ENCODE measurements at regions not wholly inside any gene's neighbourhood (a gene's known extent, or its start where the extent isn't known, plus 50 kb on each side); places are given as distances from the start of the nearest gene placed in this dataset.

GRCh38 chr10:4307910-4308309, 518.1 kb upstream of the AKR1E2 start:
- no peaks in the 10 kb centered on the region for H3K79me2 ChIP-seq (ENCODE audit: low read length)
- BruUV-seq (replicated peaks) = no TSS peak
- H3K27ac ChIP-seq (ENCODE audit: low read length) = no peak overlapping the region
- CTCF ChIA-PET = no interaction called here
- no peak overlapping the region for H3K4me3 ChIP-seq (ENCODE audit: low read length)
- no peaks in the 10 kb centered on the region for H3F3A ChIP-seq (ENCODE audit: low read length, unreplicated experiment)
- POLR2A ChIA-PET (ENCODE audit: unreplicated experiment) = no interaction called here
- intact Hi-C loops (cut with micrococcal nuclease) = no loop called here
- no peaks in the 10 kb centered on the region for H3K36me3 ChIP-seq (ENCODE audit: low read depth, low read length)
- no peaks in the 10 kb centered on the region for H3K27me3 ChIP-seq (ENCODE audit: low read length)
- no peak overlapping the region for H3K4me2 ChIP-seq (ENCODE audit: low read length)
- H4K20me1 ChIP-seq (ENCODE audit: low read length) = no peaks in the 10 kb centered on the region
- no peaks in the 10 kb centered on the region for H3K4me1 ChIP-seq (ENCODE audit: insufficient read depth, low read length)
- no peak overlapping the region for H3K9ac ChIP-seq (ENCODE audit: low read length)
- no peaks in the 10 kb centered on the region for H3K9me3 ChIP-seq (ENCODE audit: low read length)
- H3K9me2 ChIP-seq (replicated peaks; ENCODE audit: low read length) = no peaks in the 10 kb centered on the region
- TF ChIP-seq CTCF (conservative IDR thresholded peaks at IDR 0.05; ENCODE audit: low read depth, low read length) (no peak), EZH2phosphoT487 (IDR thresholded peaks at IDR 0.05; ENCODE audit: borderline replicate concordance, low read length) (no peak), EZH2 (IDR thresholded peaks at IDR 0.05; ENCODE audit: low read length, unreplicated experiment) (no peak)
- ATAC-seq (no peak), DNase-seq (no peak)
- no peak overlapping the region for H2AFZ ChIP-seq (ENCODE audit: low read length)

GRCh38 chr10:4306871-4307270, 519.1 kb upstream of the AKR1E2 start:
- no peak for TF ChIP-seq EZH2 (IDR thresholded peaks at IDR 0.05; ENCODE audit: low read length, unreplicated experiment)
- no peak for TF ChIP-seq EZH2phosphoT487 (IDR thresholded peaks at IDR 0.05; ENCODE audit: borderline replicate concordance, low read length)
- TF ChIP-seq CTCF (conservative IDR thresholded peaks at IDR 0.05; ENCODE audit: low read depth, low read length) = no peak
- Histone ChIP-seq H3K27me3 (ENCODE audit: low read length) (no peaks in the 10 kb centered on the region), H3K79me2 (ENCODE audit: low read length) (no peaks in the 10 kb centered on the region), H3K4me3 (ENCODE audit: low read length) (no peak overlapping the region), H3F3A (ENCODE audit: low read length, unreplicated experiment) (no peaks in the 10 kb centered on the region), H3K27ac (ENCODE audit: low read length) (no peak overlapping the region), H3K9ac (ENCODE audit: low read length) (no peak overlapping the region), H3K9me3 (ENCODE audit: low read length) (no peaks in the 10 kb centered on the region), H3K36me3 (ENCODE audit: low read depth, low read length) (no peaks in the 10 kb centered on the region), H4K20me1 (ENCODE audit: low read length) (no peaks in the 10 kb centered on the region), H2AFZ (ENCODE audit: low read length) (no peak overlapping the region), H3K4me2 (ENCODE audit: low read length) (no peak overlapping the region), H3K9me2 (replicated peaks; ENCODE audit: low read length) (no peaks in the 10 kb centered on the region), H3K4me1 (ENCODE audit: insufficient read depth, low read length) (no peaks in the 10 kb centered on the region)
- intact Hi-C loops (cut with micrococcal nuclease) = no loop called here
- no TSS peak for BruUV-seq (replicated peaks)
- ChIA-PET CTCF (no interaction called here), POLR2A (ENCODE audit: unreplicated experiment) (no interaction called here)
- no peak for DNase-seq
- no peak for ATAC-seq

GRCh38 chr10:4303045-4303444, 518.0 kb upstream of the KLF6 start:
- H2AFZ ChIP-seq (ENCODE audit: low read length) = no peak overlapping the region
- DNase-seq = no peak
- H3K9me3 ChIP-seq (ENCODE audit: low read length) = no peaks in the 10 kb centered on the region
- H3K4me3 ChIP-seq (ENCODE audit: low read length) = no peak overlapping the region
- no peaks in the 10 kb centered on the region for H3K27me3 ChIP-seq (ENCODE audit: low read length)
- no peaks in the 10 kb centered on the region for H3K9me2 ChIP-seq (replicated peaks; ENCODE audit: low read length)
- ChIA-PET CTCF (no interaction called here), POLR2A (ENCODE audit: unreplicated experiment) (no interaction called here)
- no TSS peak for BruUV-seq (replicated peaks)
- H3K9ac ChIP-seq (ENCODE audit: low read length) = no peak overlapping the region
- ATAC-seq = no peak
- H3K4me1 ChIP-seq (ENCODE audit: insufficient read depth, low read length) = no peaks in the 10 kb centered on the region
- H3K27ac ChIP-seq (ENCODE audit: low read length) = no peak overlapping the region
- TF ChIP-seq EZH2phosphoT487 (IDR thresholded peaks at IDR 0.05; ENCODE audit: borderline replicate concordance, low read length) (no peak), EZH2 (IDR thresholded peaks at IDR 0.05; ENCODE audit: low read length, unreplicated experiment) (no peak), CTCF (conservative IDR thresholded peaks at IDR 0.05; ENCODE audit: low read depth, low read length) (no peak)
- H3K36me3 ChIP-seq (ENCODE audit: low read depth, low read length) = no peaks in the 10 kb centered on the region
- H3F3A ChIP-seq (ENCODE audit: low read length, unreplicated experiment) = no peaks in the 10 kb centered on the region
- intact Hi-C loops (cut with micrococcal nuclease) = no loop called here
- no peak overlapping the region for H3K4me2 ChIP-seq (ENCODE audit: low read length)
- no peaks in the 10 kb centered on the region for H4K20me1 ChIP-seq (ENCODE audit: low read length)
- H3K79me2 ChIP-seq (ENCODE audit: low read length) = no peaks in the 10 kb centered on the region

Data from PC-3 (cell line).